Natural killer cell treated with Interleukin-12 subunit alpha and Interleukin-12 subunit beta and Interleukin-15 and Interleukin-18, amount 100 ng/mL, for 72 hours (primary cell): ENCODE measurements at regions not wholly inside any gene's neighbourhood (a gene's known extent, or its start where the extent isn't known, plus 50 kb on each side); places are given as distances from the start of the nearest gene placed in this dataset.
"Not testable (repeated sequence)": the region's sequence is repeated elsewhere in the genome, so short reads cannot be mapped to it uniquely, and the experiment has no call there.

Source experiments
- ATAC-seq, 2 donors: fragments of 150-1000 bp; cut with Tn5 transposase in 1 of 2; sonication (Bioruptor Pico), chemical (Tn5 transposase) in 1 of 2; 2 replicates each; pipeline ENCODE4 v1.10.0; 2021
- DNase-seq: peaks from one replicate; pipeline ENCODE4 v3.0.0; 2022; ENCODE audit warnings: low spot score
- H3K27ac Mint-ChIP-seq, 2 donors: 1 replicate in 1 of 2; 2 replicates in 1 of 2; pipeline ENCODE4 v1.8.0; 2022; ENCODE audit warnings: mixed read lengths in 2 of 2, mild to moderate bottlenecking in 1 of 2, moderate library complexity in 1 of 2
- H3K27me3 Mint-ChIP-seq, 2 donors: 1 replicate in 1 of 2; 2 replicates in 1 of 2; pipeline ENCODE4 v1.8.0; 2022; ENCODE audit warnings: mixed read lengths in 2 of 2
- H3K36me3 Mint-ChIP-seq: one replicate; pipeline ENCODE4 v1.8.0; 2022; ENCODE audit warnings: mixed read lengths
- H3K4me1 Mint-ChIP-seq, 2 donors: 1 replicate in 1 of 2; 2 replicates in 1 of 2; pipeline ENCODE4 v1.8.0; 2022; ENCODE audit warnings: low read depth in 2 of 2, mixed read lengths in 2 of 2, mild to moderate bottlenecking in 1 of 2
- H3K4me3 Mint-ChIP-seq: one replicate; pipeline ENCODE4 v1.8.0; 2022; ENCODE audit warnings: mixed read lengths
- H3K9me3 Mint-ChIP-seq: 2 replicates; pipeline ENCODE4 v1.8.0; 2022; ENCODE audit warnings: mixed read lengths

DNA sequence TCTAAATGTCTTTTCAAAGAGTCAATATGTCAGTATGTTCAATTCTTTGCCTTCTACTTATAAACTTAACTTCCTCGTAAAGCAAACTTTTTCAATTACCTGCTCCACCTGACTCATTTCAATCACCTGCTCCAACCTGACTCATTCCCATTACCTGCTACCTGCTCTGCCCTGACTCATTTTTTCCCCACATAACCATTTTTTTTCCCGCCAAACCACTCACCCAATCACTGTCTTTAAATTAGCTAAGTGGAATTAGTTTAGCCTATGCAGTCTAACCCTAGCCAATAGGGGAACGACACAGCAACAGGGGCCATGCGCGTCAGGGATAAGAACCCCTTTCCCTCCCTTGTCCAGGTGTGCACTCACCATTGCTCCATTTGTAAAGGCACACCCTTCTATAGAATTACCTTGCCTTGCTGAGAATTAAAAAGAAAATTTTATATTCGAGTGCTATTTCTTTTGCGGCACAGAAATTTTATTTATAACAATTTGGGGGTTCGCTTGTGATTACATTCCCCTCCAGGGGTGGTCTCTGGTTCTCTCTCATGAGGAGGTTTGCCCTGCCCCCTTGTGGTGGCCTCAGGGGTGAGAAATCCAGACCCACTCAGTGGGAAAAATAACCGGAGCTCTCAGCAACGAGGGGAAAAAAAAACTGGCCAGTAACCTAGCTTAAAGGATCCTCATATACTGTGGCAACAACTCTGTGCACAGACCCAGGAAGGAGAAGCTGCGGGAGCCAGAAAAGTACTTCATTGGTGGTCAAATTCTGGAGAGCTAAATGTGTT, 193.1 kb downstream of the ZNF486 start:
- no peaks in the 10 kb centered on the region for H3K27me3 Mint-ChIP-seq
- H3K4me1 Mint-ChIP-seq, result no peaks in the 10 kb centered on the region
- DNase-seq, result no peak
- no peak overlapping the region for H3K4me3 Mint-ChIP-seq
- no peak for ATAC-seq
- H3K27ac Mint-ChIP-seq, result no peak overlapping the region
- H3K36me3 Mint-ChIP-seq, result peaks cover 4% of the 10 kb centered on the region
- H3K9me3 Mint-ChIP-seq, result peaks cover 12% of the 10 kb centered on the region

GRCh38 chr19:20358841-20359465, 191.9 kb downstream of the ZNF486 start:
- H3K27me3 Mint-ChIP-seq, DNase-seq, H3K27ac Mint-ChIP-seq, ATAC-seq, H3K4me3 Mint-ChIP-seq, H3K36me3 Mint-ChIP-seq, H3K4me1 Mint-ChIP-seq, H3K9me3 Mint-ChIP-seq: not testable (repeated sequence)

DNA sequence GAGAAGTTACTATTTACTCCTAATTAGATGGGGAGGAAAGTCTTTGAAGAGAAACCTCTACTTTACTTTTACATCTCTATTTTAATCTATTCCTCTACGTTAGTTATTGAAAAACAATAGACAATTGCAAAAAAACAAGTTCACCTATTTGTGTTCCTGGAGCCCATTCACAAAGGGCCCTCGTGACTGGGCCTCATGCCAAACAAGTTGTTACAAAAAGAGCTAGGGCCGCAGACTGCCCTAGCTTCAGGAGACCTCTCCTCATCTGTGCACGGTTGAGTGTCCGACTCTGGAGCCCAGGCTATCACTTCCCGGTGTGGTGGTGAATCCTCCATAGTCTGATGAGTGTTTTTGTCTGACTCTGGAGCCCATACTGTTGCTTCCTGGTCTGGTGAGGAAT, 190.9 kb downstream of the ZNF486 start:
- H3K4me3 Mint-ChIP-seq, result no peak overlapping the region
- no peak for ATAC-seq
- peaks cover 9% of the 10 kb centered on the region for H3K9me3 Mint-ChIP-seq
- no peaks in the 10 kb centered on the region for H3K4me1 Mint-ChIP-seq
- no peaks in the 10 kb centered on the region for H3K27me3 Mint-ChIP-seq
- no peak for DNase-seq
- peaks cover 4% of the 10 kb centered on the region for H3K36me3 Mint-ChIP-seq
- H3K27ac Mint-ChIP-seq, result no peak overlapping the region

- H3K9me3 Mint-ChIP-seq, result no peaks in the 10 kb centered on the region
- H3K4me3 Mint-ChIP-seq, result no peak overlapping the region
- no peaks in the 10 kb centered on the region for H3K27me3 Mint-ChIP-seq
- no peaks in the 10 kb centered on the region for H3K36me3 Mint-ChIP-seq
- H3K4me1 Mint-ChIP-seq, result no peaks in the 10 kb centered on the region
- DNase-seq (no peak), ATAC-seq (no peak)
- H3K27ac Mint-ChIP-seq, result no peak overlapping the region
Measured at GRCh38 chr19:20351244-20351643, 184.2 kb downstream of the ZNF486 start.

GRCh38 chr19:20349206-20349605, 182.2 kb downstream of the ZNF486 start:
- Mint-ChIP-seq H3K36me3 (no peaks in the 10 kb centered on the region), H3K4me1 (no peaks in the 10 kb centered on the region), H3K9me3 (no peaks in the 10 kb centered on the region), H3K4me3 (no peak overlapping the region), H3K27ac (no peak overlapping the region), H3K27me3 (no peaks in the 10 kb centered on the region)
- ATAC-seq, result no peak
- no peak for DNase-seq

DNA sequence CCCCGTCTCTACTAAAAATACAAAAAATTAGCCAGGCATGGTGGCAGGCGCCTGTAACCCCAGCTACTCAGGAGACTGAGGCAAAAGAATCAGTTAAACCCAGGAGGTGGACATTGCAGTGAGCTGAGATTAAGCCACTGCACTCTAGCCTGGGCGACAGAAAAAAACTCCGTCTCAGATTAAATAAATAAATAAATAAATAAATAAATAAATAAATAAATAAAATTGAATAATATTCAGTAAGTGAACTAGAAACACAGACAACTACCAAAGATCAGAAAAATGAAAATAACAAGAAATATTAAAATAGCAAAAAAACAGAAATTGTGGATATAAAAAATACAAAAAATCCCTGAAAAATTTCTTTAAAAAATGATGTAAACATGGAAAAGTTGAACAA, 172.4 kb downstream of the ZNF486 start:
- peaks cover 3% of the 10 kb centered on the region for H3K9me3 Mint-ChIP-seq
- H3K27me3 Mint-ChIP-seq, result no peaks in the 10 kb centered on the region
- no peak overlapping the region for H3K27ac Mint-ChIP-seq
- no peaks in the 10 kb centered on the region for H3K4me1 Mint-ChIP-seq
- no peak overlapping the region for H3K4me3 Mint-ChIP-seq
- ATAC-seq (no peak), DNase-seq (no peak)
- no peaks in the 10 kb centered on the region for H3K36me3 Mint-ChIP-seq

GRCh38 chr19:20334760-20335159, 167.7 kb downstream of the ZNF486 start:
- Mint-ChIP-seq H3K4me3 (no peak overlapping the region), H3K36me3 (no peaks in the 10 kb centered on the region), H3K27ac (no peak overlapping the region), H3K9me3 (peaks cover 3% of the 10 kb centered on the region), H3K4me1 (no peaks in the 10 kb centered on the region), H3K27me3 (no peaks in the 10 kb centered on the region)
- no peak for DNase-seq
- no peak for ATAC-seq

- Mint-ChIP-seq H3K4me1 (no peaks in the 10 kb centered on the region), H3K4me3 (no peak overlapping the region), H3K36me3 (no peaks in the 10 kb centered on the region), H3K9me3 (peaks cover 3% of the 10 kb centered on the region), H3K27me3 (no peaks in the 10 kb centered on the region), H3K27ac (no peak overlapping the region)
- ATAC-seq, result no peak
- no peak for DNase-seq
Measured at GRCh38 chr19:20333508-20333907, 166.5 kb downstream of the ZNF486 start.

- ATAC-seq (no peak), DNase-seq (no peak)
- Mint-ChIP-seq H3K27me3 (no peaks in the 10 kb centered on the region), H3K4me1 (no peaks in the 10 kb centered on the region), H3K9me3 (peaks cover 4% of the 10 kb centered on the region), H3K36me3 (no peaks in the 10 kb centered on the region), H3K27ac (no peak overlapping the region), H3K4me3 (no peak overlapping the region)
Measured at GRCh38 chr19:20325151-20325550, 158.1 kb downstream of the ZNF486 start.

DNA sequence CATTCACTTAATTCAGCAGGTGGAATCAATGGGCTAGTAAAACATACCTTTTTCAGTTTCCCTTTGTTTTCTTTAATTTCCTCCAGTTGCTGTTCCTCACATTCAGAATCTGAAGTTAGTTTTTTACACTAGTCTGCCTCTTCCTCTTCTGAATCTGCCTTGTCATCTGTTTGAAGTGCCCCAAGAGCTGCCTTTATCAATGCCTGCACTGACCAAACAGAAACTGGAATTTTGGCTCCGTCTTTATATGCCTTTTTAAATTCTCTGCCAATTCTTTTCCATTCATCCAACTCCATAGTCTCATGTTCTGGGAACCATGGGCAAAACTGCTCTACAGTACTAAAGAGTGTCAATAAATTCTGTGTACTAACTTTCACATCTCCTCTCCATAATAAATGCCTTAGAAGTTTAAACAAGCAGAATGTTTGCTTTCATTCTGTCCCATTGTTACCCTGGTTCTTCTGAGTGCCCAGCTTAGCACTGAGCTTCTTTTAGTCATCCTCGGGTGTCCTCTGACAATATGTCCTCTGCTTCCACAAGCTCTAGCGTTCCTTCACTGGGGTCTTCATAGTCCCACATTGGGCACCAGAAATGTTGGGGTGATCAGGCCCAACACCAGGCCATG, 154.2 kb downstream of the ZNF486 start:
- Mint-ChIP-seq H3K36me3 (no peaks in the 10 kb centered on the region), H3K4me1 (no peaks in the 10 kb centered on the region), H3K27me3 (no peaks in the 10 kb centered on the region), H3K4me3 (no peak overlapping the region), H3K27ac (no peak overlapping the region), H3K9me3 (peaks cover 4% of the 10 kb centered on the region)
- DNase-seq, result no peak
- no peak for ATAC-seq

- Mint-ChIP-seq H3K9me3 (peaks cover 4% of the 10 kb centered on the region), H3K27me3 (no peaks in the 10 kb centered on the region), H3K36me3 (no peaks in the 10 kb centered on the region), H3K4me1 (no peaks in the 10 kb centered on the region), H3K27ac (no peak overlapping the region), H3K4me3 (no peak overlapping the region)
- DNase-seq (no peak), ATAC-seq (no peak)
Measured at GRCh38 chr19:20320191-20320590, 153.2 kb downstream of the ZNF486 start.

- Mint-ChIP-seq H3K4me1 (no peaks in the 10 kb centered on the region), H3K27me3 (no peaks in the 10 kb centered on the region), H3K9me3 (peaks cover 4% of the 10 kb centered on the region), H3K36me3 (no peaks in the 10 kb centered on the region), H3K27ac (no peak overlapping the region), H3K4me3 (no peak overlapping the region)
- DNase-seq, result no peak
- no peak for ATAC-seq
Measured at GRCh38 chr19:20318616-20319015, 151.6 kb downstream of the ZNF486 start.

DNA sequence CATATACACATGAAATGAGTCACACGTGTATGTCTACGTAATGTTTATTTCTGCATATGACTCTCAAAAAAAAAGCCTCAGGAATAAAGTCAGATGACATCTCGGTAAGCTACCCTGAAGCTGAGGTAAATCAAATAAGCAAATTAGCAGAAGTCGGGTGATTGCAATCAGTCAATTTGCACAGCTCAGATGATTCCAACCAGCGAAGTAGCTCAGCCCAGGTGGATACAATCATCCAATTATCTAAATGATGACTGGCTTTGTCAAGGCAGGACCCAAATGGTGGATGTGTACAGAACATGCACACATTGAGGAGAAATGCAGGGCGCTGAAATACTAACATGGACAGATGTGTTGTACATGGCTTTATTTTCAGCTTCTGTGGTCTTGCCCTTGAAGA, 148.5 kb downstream of the ZNF486 start:
- ATAC-seq (no peak), DNase-seq (no peak)
- Mint-ChIP-seq H3K9me3 (peaks cover 4% of the 10 kb centered on the region), H3K4me1 (no peaks in the 10 kb centered on the region), H3K36me3 (no peaks in the 10 kb centered on the region), H3K27me3 (no peaks in the 10 kb centered on the region), H3K27ac (no peak overlapping the region), H3K4me3 (no peak overlapping the region)

GRCh38 chr19:20313894-20314293, 146.9 kb downstream of the ZNF486 start:
- Mint-ChIP-seq H3K9me3 (peaks cover 4% of the 10 kb centered on the region), H3K36me3 (no peaks in the 10 kb centered on the region), H3K4me1 (no peaks in the 10 kb centered on the region), H3K27me3 (no peaks in the 10 kb centered on the region), H3K4me3 (no peak overlapping the region), H3K27ac (no peak overlapping the region)
- ATAC-seq (no peak), DNase-seq (no peak)
